ENCODE measurements at regions not wholly inside any gene's neighbourhood (a gene's known extent, or its start where the extent isn't known, plus 50 kb on each side); places are given as distances from the start of the nearest gene placed in this dataset.

DNA sequence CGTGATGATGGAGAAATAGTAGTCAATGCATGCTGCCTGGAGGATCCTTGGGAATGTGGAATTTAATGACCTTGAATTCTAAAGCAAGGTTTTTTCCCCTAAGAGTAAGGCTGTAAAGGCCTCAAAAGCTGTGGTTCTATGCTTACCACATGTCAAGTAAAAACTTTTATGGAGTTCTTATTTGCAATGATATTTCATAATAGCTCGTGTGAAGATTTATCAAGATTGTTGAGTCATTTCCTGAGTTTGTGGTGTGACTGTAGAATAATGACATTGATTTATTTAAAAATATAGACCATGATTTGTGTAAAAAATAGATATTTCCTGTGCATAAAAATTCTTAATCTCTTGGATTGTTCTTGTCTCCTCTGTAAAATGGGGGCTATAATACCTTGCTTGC lies 67.5 kb upstream of the SORCS1 start:
- no peak overlapping the region for H3K4me3 ChIP-seq (ENCODE audit: low read depth in 1 of 2, low read length in 2 of 2)
- no peak overlapping the region for H3K27ac ChIP-seq (ENCODE audit: low read depth in 2 of 2, low read length in 1 of 2)
- no peaks in the 10 kb centered on the region for H3K4me1 ChIP-seq (ENCODE audit: control insufficient read depth in 2 of 2, insufficient read depth in 2 of 2, low read length in 1 of 2)
- peaks cover 4 to 12% of the 10 kb centered on the region in 2 donors for H3K9me3 ChIP-seq (ENCODE audit: control insufficient read depth in 2 of 2, insufficient read depth in 1 of 2, low read depth in 1 of 2, low read length in 1 of 2)
- H3K36me3 ChIP-seq (ENCODE audit: control insufficient read depth in 2 of 2, insufficient read depth in 2 of 2, low read length in 1 of 2): no peaks in the 10 kb centered on the region
- no peaks in the 10 kb centered on the region for H3K27me3 ChIP-seq (ENCODE audit: control insufficient read depth in 1 of 2, insufficient read depth in 2 of 2, low read length in 2 of 2)
- WGBS, 2 donors: 48 to 58% methylated on average over 2 of the region's 2 CpGs

GRCh38 chr10:107230887-107231286 lies 66.4 kb upstream of the SORCS1 start:
- Histone ChIP-seq H3K36me3 (ENCODE audit: control insufficient read depth in 2 of 2, insufficient read depth in 2 of 2, low read length in 1 of 2) (no peaks in the 10 kb centered on the region), H3K27me3 (ENCODE audit: control insufficient read depth in 1 of 2, insufficient read depth in 2 of 2, low read length in 2 of 2) (no peaks in the 10 kb centered on the region), H3K4me1 (ENCODE audit: control insufficient read depth in 2 of 2, insufficient read depth in 2 of 2, low read length in 1 of 2) (no peaks in the 10 kb centered on the region), H3K4me3 (ENCODE audit: low read depth in 1 of 2, low read length in 2 of 2) (no peak overlapping the region), H3K27ac (ENCODE audit: low read depth in 2 of 2, low read length in 1 of 2) (no peak overlapping the region), H3K9me3 (ENCODE audit: control insufficient read depth in 2 of 2, insufficient read depth in 1 of 2, low read depth in 1 of 2, low read length in 1 of 2) (peaks cover 2 to 11% of the 10 kb centered on the region in 2 donors)
- 68 to 73% methylated on average over 4 of the region's 4 CpGs for WGBS, 2 donors

- Histone ChIP-seq H3K27me3 (ENCODE audit: control insufficient read depth in 1 of 2, insufficient read depth in 2 of 2, low read length in 2 of 2) (no peaks in the 10 kb centered on the region), H3K36me3 (ENCODE audit: control insufficient read depth in 2 of 2, insufficient read depth in 2 of 2, low read length in 1 of 2) (no peaks in the 10 kb centered on the region), H3K27ac (ENCODE audit: low read depth in 2 of 2, low read length in 1 of 2) (no peak overlapping the region), H3K4me3 (ENCODE audit: low read depth in 1 of 2, low read length in 2 of 2) (no peak overlapping the region), H3K9me3 (ENCODE audit: control insufficient read depth in 2 of 2, insufficient read depth in 1 of 2, low read depth in 1 of 2, low read length in 1 of 2) (peaks cover 0 to 11% of the 10 kb centered on the region in 2 donors), H3K4me1 (ENCODE audit: control insufficient read depth in 2 of 2, insufficient read depth in 2 of 2, low read length in 1 of 2) (no peaks in the 10 kb centered on the region)
- 58 to 74% methylated on average over 1 of the region's 1 CpG for WGBS, 2 donors
These were observed 51.2 kb upstream of the SORCS1 start for GRCh38 chr10:107215681-107216080.
